ENCODE measurements at regions not wholly inside any gene's neighbourhood (a gene's known extent, or its start where the extent isn't known, plus 50 kb on each side); places are given as distances from the start of the nearest gene placed in this dataset.

DNA sequence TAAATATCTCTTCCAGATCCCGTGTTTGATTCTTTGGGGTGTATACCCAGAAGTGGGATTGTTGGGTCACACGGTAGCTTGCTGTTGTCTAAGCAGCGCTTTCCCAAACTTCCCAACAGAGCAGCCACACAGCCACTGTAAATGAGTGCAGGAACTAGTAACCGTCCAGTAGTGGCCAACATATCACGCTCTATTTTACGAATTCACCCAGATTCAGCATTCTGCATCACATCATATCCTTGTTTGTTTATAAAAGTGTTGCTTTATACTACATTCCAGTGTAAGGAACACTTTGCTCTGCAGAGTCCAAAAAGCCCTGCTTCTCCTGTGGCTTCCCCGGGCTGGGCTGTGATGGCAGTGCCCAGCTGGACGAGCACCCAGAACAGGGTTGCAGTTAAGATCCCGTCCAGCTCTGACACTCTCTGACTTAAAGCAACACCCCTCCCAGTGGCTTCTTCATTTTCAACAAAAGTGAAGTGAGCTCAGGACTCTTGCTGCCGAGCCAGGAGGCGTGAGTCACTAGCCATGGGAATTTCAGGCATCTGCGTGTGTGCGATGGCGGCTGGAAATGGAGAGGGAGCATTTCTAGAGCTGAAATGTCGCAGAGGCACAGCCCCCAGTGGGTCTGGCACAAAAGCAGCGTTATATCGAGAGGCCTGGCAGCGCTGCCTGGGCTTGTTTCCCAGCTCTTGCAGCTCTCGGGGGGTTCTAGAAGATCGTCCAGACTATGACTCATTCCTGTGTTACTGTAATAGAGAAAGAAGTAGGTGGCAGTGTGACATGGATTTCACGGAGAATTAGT is 216.3 kb upstream of the ECI2 start:
- TF ChIP-seq, protein P1, sequence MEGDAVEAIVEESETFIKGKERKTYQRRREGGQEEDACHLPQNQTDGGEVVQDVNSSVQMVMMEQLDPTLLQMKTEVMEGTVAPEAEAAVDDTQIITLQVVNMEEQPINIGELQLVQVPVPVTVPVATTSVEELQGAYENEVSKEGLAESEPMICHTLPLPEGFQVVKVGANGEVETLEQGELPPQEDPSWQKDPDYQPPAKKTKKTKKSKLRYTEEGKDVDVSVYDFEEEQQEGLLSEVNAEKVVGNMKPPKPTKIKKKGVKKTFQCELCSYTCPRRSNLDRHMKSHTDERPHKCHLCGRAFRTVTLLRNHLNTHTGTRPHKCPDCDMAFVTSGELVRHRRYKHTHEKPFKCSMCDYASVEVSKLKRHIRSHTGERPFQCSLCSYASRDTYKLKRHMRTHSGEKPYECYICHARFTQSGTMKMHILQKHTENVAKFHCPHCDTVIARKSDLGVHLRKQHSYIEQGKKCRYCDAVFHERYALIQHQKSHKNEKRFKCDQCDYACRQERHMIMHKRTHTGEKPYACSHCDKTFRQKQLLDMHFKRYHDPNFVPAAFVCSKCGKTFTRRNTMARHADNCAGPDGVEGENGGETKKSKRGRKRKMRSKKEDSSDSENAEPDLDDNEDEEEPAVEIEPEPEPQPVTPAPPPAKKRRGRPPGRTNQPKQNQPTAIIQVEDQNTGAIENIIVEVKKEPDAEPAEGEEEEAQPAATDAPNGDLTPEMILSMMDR (IDR thresholded peaks at IDR 0.05): peak in 1 of 2 donors; percentile 47
- peak overlapping the region in 1 of 2 donors; percentile 31 for H3K4me3 ChIP-seq

DNA sequence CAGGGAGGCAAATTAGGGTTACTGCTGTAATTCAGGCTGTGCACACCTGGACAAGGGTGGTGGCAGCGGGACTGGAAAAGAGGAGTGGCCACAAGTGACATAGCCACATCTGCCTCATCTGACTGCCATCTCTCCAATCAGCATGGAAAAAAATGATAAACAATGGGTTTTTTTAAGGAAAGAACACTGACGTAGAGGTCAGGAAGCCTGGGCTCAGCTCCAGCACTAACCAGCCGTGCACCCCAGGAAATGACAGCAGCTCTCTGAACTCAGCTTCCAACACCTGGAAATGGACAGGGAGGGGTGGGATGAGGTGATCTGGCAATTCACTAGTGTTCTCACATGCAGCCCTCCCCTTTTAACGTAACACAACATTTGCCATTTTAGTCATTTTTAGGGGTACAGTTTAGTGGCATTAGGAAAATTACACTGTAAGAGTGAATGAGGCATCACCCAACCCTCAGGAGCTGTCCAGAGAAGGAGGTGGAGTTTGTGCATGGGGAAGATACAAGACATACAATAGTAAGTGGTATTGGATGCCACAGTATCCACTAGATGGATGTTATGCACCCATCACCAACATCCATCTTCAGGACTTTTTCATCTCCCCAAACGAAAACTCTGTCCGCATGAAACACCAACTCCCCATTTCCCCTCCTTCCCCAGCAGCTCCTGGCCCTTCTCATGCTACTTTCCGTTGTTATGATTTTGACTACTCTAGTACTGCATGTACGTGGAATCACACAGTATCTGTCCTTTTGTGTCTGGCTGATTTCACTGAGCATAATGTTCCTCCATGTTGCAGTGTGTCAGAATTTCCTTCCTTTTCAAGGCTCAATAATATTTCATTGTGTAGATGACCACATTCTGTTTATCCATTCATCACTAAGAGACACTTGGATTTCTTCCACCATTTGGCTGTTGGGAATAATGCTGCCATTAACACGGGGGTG is 215.5 kb upstream of the ECI2 start:
- Histone ChIP-seq H3K9me3 (no peaks in the 10 kb centered on the region), H3K27me3 (no peaks in the 10 kb centered on the region), H3K27ac (peak overlapping the region; percentile 76 to 79), H3K36me3 (no peaks in the 10 kb centered on the region), H3K4me1 (peaks cover 0 to 27% of the 10 kb centered on the region in 2 donors), H3K4me3 (no peak overlapping the region)
- DNase-seq (ENCODE audit: low spot score): no peak
- TF ChIP-seq, protein P1 (IDR thresholded peaks at IDR 0.05): no peak

More for the DNA sequence above, 216.3 kb upstream of the ECI2 start:
- peak overlapping the region; percentile 76 to 79 for H3K27ac ChIP-seq
- peak; percentile 88 for DNase-seq (ENCODE audit: low spot score)
- H3K36me3 ChIP-seq: no peaks in the 10 kb centered on the region
- no peaks in the 10 kb centered on the region for H3K9me3 ChIP-seq
- peaks cover 0 to 27% of the 10 kb centered on the region in 2 donors for H3K4me1 ChIP-seq
- no peaks in the 10 kb centered on the region for H3K27me3 ChIP-seq

DNA sequence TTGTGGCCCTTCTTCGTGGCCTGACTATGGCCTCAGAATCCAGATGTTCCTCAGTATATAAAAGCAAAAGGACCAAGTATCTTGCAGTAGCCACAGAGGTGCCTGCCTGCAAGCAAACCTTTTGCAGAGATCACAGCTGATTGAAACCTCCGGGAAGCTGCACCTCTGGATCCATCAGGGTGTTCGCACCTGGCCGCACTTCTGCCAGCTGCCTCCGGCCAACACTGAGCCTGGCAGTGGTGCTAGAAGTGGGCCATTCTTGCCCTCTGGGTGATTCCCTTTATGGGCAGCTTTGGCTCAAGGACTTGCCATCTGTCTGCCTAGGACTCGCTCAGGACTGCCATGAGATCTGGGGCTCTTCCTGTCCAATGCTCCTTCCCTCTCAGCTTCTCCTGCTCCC is 214.6 kb upstream of the ECI2 start:
- H3K4me1 ChIP-seq: peaks cover 0 to 27% of the 10 kb centered on the region in 2 donors
- H3K9me3 ChIP-seq: no peaks in the 10 kb centered on the region
- no peaks in the 10 kb centered on the region for H3K36me3 ChIP-seq
- H3K4me3 ChIP-seq: no peak overlapping the region
- no peak for DNase-seq (ENCODE audit: low spot score)
- no peaks in the 10 kb centered on the region for H3K27me3 ChIP-seq
- no peak overlapping the region for H3K27ac ChIP-seq
- TF ChIP-seq, protein P1 (IDR thresholded peaks at IDR 0.05): no peak

DNA sequence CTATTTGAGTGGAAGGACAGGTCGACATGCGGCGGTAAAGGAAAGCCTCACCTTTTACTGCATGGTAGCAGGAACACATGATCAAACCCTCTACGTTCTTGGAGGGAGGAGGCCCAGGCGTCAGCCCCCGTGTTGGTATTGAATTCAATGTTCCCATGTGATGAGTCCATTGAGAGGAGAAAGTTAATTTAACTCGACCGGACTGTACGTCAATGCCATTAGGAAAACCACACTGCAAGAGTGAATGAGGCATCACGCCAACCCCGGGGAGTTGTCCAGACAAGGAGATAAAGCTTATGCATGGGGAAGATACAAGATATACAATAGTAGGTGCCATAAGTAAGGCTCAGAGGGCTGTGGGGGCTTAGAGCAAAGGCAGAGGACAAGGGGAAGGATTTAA is 213.9 kb upstream of the ECI2 start:
- no peak overlapping the region for H3K27ac ChIP-seq
- no peaks in the 10 kb centered on the region for H3K9me3 ChIP-seq
- H3K36me3 ChIP-seq: no peaks in the 10 kb centered on the region
- H3K4me3 ChIP-seq: no peak overlapping the region
- DNase-seq (ENCODE audit: low spot score): no peak
- no peaks in the 10 kb centered on the region for H3K27me3 ChIP-seq
- TF ChIP-seq, protein P1 (IDR thresholded peaks at IDR 0.05): no peak
- H3K4me1 ChIP-seq: peaks cover 0 to 27% of the 10 kb centered on the region in 2 donors

DNA sequence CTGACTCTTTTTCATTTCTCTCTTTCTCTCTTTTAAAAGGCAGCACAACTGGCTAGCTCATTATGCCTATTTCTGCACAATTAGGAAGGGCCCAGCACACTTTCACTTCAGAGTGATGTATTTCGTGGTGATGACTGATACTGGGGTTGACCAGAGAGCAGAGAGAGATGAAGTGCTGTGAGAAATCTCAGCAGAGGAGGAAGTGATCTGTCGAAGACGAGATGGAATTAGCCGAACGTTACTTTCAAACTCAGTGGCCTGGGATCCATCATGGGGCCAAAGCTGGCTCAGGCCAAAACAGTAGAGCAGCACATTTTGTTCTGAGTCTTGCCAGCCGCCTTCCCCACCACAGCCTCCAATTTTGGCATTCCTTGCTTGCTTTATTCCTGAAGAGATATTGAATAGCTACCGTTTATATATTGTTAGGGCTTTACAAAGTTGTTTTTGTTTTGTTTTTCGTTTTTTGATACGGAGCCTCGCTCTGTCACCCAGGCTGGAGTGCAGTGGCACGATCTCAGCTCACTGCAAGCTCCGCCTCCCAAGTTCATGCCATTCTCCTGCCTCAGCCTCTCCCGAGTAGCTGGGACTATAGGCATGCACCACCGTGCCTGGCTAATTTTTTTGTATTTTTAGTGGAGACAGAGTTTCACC is 213.2 kb upstream of the ECI2 start:
- Histone ChIP-seq H3K9me3 (no peaks in the 10 kb centered on the region), H3K4me3 (no peak overlapping the region), H3K27me3 (no peaks in the 10 kb centered on the region), H3K27ac (no peak overlapping the region), H3K36me3 (no peaks in the 10 kb centered on the region), H3K4me1 (peaks cover 0 to 27% of the 10 kb centered on the region in 2 donors)
- TF ChIP-seq, protein P1 (IDR thresholded peaks at IDR 0.05): no peak
- DNase-seq (ENCODE audit: low spot score): no peak

All from right atrium auricular region (tissue), 2 donors.